Activated CD4-positive, alpha-beta T cell treated with anti-CD3 and anti-CD28 coated beads, Interleukin-2, amount 10 ng/mL, durations not matched to agents 24 days and 14 days (primary cell): ENCODE measurements at regions not wholly inside any gene's neighbourhood (a gene's known extent, or its start where the extent isn't known, plus 50 kb on each side); places are given as distances from the start of the nearest gene placed in this dataset.
"Not testable (repeated sequence)": the region's sequence is repeated elsewhere in the genome, so short reads cannot be mapped to it uniquely, and the experiment has no call there.

Experiments used
- DNase-seq: peaks from one replicate; pipeline ENCODE4 v3.0.0; 2022
- H3K27ac Mint-ChIP-seq: one replicate; pipeline ENCODE4 v1.8.0; 2022; ENCODE audit warnings: mild to moderate bottlenecking, mixed read lengths
- H3K27me3 Mint-ChIP-seq: one replicate; pipeline ENCODE4 v1.8.0; 2022; ENCODE audit warnings: mixed read lengths
- H3K36me3 Mint-ChIP-seq: one replicate; pipeline ENCODE4 v1.8.0; 2022; ENCODE audit warnings: low read depth, mild to moderate bottlenecking, mixed read lengths
- H3K4me1 Mint-ChIP-seq: one replicate; pipeline ENCODE4 v1.8.0; 2021; ENCODE audit warnings: mixed read lengths
- H3K4me3 Mint-ChIP-seq: one replicate; pipeline ENCODE4 v1.8.0; 2022; ENCODE audit warnings: mild to moderate bottlenecking, moderate library complexity, mixed read lengths
- H3K9me3 Mint-ChIP-seq: one replicate; pipeline ENCODE4 v1.8.0; 2021; ENCODE audit warnings: mixed read lengths
- intact Hi-C: fragments of 100-400 bp; cut with micrococcal nuclease; formaldehyde crosslinking; loops from one replicate; pipeline ENCODE4 v1.15.1; 2023

GRCh38 chr17:51398687-51399086, 138.3 kb downstream of the UTP18 start:
- H3K27me3 Mint-ChIP-seq, result peaks cover 2% of the 10 kb centered on the region
- DNase-seq, result no peak
- H3K27ac Mint-ChIP-seq, result no peak overlapping the region
- no peaks in the 10 kb centered on the region for H3K4me1 Mint-ChIP-seq
- no peaks in the 10 kb centered on the region for H3K36me3 Mint-ChIP-seq
- intact Hi-C loops, result no loop called here
- no peak overlapping the region for H3K4me3 Mint-ChIP-seq
- H3K9me3 Mint-ChIP-seq, result no peaks in the 10 kb centered on the region

GRCh38 chr17:51401279-51401678, 140.9 kb downstream of the UTP18 start:
- Mint-ChIP-seq H3K36me3 (no peaks in the 10 kb centered on the region), H3K27me3 (no peaks in the 10 kb centered on the region), H3K9me3 (no peaks in the 10 kb centered on the region), H3K27ac (no peak overlapping the region), H3K4me1 (no peaks in the 10 kb centered on the region), H3K4me3 (no peak overlapping the region)
- intact Hi-C loops, result no loop called here
- DNase-seq, result no peak

DNA sequence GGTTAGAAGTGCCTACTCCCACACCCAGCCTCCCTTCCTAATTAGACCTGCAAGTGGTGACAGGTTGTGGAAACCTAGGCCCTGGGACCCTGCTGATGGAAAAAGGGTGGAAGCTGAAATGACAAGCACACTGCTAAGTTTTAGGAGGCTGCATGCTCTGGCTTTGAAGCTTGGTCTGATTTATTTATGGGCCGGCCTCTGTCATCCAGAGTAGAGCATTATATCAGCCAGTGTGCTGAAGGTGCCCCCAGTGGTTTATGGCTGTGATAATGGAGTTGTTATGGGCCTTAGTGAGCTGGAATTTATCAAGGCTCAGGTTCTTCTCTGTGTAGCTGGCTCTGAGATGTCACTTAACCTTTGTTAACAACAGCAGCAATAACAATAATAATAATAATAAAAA, 142.6 kb downstream of the UTP18 start:
- Mint-ChIP-seq H3K9me3 (no peaks in the 10 kb centered on the region), H3K4me1 (no peaks in the 10 kb centered on the region), H3K36me3 (no peaks in the 10 kb centered on the region), H3K27ac (no peak overlapping the region), H3K27me3 (no peaks in the 10 kb centered on the region), H3K4me3 (no peak overlapping the region)
- DNase-seq, result no peak
- intact Hi-C loops, result no loop called here

DNA sequence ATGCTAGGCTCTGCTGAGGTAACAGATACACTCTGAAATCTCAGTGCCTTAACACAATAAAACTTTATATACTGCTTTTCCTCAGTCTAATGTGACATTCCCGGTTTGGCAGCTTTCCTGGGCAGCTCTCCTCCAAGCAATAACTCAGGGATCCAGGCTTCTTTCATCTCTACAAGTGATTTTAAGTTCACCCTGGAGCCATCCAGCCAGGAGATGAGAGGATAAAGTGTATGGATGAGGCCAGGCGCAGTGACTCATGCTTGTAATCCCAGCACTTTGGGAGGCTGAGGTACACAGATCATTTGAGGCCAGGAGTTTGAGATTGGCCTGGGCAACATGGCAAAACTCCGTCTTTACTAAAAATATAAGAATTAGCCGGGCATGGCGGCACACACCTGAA, 147.2 kb downstream of the UTP18 start:
- Mint-ChIP-seq H3K4me3 (no peak overlapping the region), H3K27ac (no peak overlapping the region), H3K36me3 (no peaks in the 10 kb centered on the region), H3K9me3 (peaks cover 7% of the 10 kb centered on the region), H3K27me3 (peaks cover 14% of the 10 kb centered on the region), H3K4me1 (no peaks in the 10 kb centered on the region)
- no peak for DNase-seq
- intact Hi-C loops, result no loop called here

DNA sequence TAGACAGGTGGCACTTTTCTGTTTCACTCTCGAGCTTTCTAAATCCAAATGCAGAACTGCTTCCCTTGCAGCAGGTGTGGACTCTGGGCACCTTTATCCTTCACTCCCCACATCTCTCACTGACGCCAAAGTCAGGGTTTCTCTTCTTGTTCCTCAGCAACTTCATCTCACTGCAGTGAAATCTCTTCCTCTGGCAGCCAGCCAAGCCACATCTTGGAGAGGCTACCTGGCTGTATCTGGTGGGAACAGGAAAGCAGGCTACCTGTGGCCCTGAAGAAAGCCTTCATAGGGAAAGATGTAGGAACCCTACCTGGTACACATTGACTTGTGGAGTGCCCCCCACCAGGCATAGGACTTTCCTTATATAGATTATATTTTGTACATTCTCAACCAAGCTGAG, 159.1 kb downstream of the UTP18 start:
- no peak overlapping the region for H3K4me3 Mint-ChIP-seq
- H3K36me3 Mint-ChIP-seq, result no peaks in the 10 kb centered on the region
- peaks cover 11% of the 10 kb centered on the region for H3K27me3 Mint-ChIP-seq
- no peaks in the 10 kb centered on the region for H3K9me3 Mint-ChIP-seq
- H3K4me1 Mint-ChIP-seq, result peaks cover 9% of the 10 kb centered on the region
- H3K27ac Mint-ChIP-seq, result no peak overlapping the region
- DNase-seq, result no peak
- intact Hi-C loops, result no loop called here

- peaks cover 11% of the 10 kb centered on the region for H3K27me3 Mint-ChIP-seq
- H3K27ac Mint-ChIP-seq, result no peak overlapping the region
- H3K4me1 Mint-ChIP-seq, result peaks cover 14% of the 10 kb centered on the region
- no peak for DNase-seq
- H3K9me3 Mint-ChIP-seq, result peaks cover under 1% of the 10 kb centered on the region
- no peaks in the 10 kb centered on the region for H3K36me3 Mint-ChIP-seq
- H3K4me3 Mint-ChIP-seq, result no peak overlapping the region
- intact Hi-C loops, result no loop called here
Observed at GRCh38 chr17:51421525-51421924, 161.2 kb downstream of the UTP18 start.

DNA sequence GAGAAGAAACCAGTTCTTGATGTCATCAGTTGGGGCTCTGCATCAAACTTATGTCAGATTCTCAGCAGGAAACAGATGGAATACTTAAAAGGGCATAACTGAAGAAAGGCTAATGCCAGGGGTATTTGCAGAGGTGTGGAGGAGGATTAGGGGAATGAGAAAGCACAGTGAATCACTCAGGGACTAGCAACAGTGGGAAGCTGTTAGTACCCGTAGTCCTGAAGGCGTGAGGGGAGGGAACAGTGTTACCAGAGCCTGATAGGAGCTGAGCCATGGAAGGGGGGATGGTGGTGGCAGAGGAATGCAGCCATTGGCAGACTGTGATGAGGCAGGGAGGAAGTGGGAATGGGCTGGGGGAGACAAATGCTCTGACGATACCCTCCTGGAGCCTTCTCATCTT, 162.3 kb downstream of the UTP18 start:
- H3K4me1 Mint-ChIP-seq, result peaks cover 22% of the 10 kb centered on the region
- H3K4me3 Mint-ChIP-seq, result no peak overlapping the region
- H3K9me3 Mint-ChIP-seq, result peaks cover 4% of the 10 kb centered on the region
- intact Hi-C loops, result no loop called here
- no peak for DNase-seq
- H3K36me3 Mint-ChIP-seq, result no peaks in the 10 kb centered on the region
- no peak overlapping the region for H3K27ac Mint-ChIP-seq
- peaks cover 6% of the 10 kb centered on the region for H3K27me3 Mint-ChIP-seq

DNA sequence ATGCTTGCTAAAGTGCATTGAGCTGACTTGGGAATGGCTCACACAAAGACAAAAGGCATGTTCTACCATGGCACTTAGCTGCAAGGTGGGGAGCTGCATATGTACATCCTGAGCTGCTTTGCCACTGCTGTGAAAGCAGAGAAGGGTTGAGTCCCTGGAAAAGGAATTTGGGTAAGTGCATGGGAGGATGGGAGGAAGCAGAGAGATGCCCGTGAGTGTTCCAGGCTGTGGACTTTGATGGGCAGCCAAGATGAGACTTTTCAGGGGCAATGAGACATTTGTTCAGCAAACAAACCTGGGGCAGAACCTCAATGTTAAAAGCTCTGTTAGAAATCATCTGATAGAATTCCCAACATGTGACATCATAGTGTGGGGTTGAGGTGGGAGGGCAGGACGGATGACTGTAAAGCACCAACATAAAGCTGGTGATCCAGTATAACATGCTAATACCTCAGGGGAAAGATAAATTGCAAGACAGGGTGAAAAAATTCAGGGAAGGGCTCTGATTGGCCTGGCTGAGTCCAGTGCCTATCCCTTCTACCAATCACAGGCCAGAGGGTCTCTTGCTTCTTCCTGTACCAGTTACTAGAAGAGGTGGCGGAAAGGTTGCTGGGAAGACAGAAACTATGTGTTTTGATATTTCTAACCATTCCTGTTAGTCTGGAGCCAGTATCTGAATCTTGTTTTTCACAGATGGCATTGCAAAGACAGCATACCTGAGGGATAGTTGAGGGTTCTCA, 163.2 kb downstream of the UTP18 start:
- no peak overlapping the region for H3K4me3 Mint-ChIP-seq
- peaks cover 2% of the 10 kb centered on the region for H3K27me3 Mint-ChIP-seq
- intact Hi-C loops, result no loop called here

GRCh38 chr17:51425773-51426172, 165.4 kb downstream of the UTP18 start:
- no peaks in the 10 kb centered on the region for H3K27me3 Mint-ChIP-seq
- H3K4me1 Mint-ChIP-seq, result peaks cover 45% of the 10 kb centered on the region
- H3K27ac Mint-ChIP-seq, result no peak overlapping the region
- H3K9me3 Mint-ChIP-seq, result peaks cover 4% of the 10 kb centered on the region
- DNase-seq, result no peak
- H3K36me3 Mint-ChIP-seq, result peaks cover 4% of the 10 kb centered on the region
- intact Hi-C loops, result no loop called here
- no peak overlapping the region for H3K4me3 Mint-ChIP-seq

More for the DNA sequence above, 163.2 kb downstream of the UTP18 start:
- H3K36me3 Mint-ChIP-seq, result no peaks in the 10 kb centered on the region
- peaks cover 4% of the 10 kb centered on the region for H3K9me3 Mint-ChIP-seq
- peaks cover 28% of the 10 kb centered on the region for H3K4me1 Mint-ChIP-seq
- no peak overlapping the region for H3K27ac Mint-ChIP-seq
- no peak for DNase-seq

DNA sequence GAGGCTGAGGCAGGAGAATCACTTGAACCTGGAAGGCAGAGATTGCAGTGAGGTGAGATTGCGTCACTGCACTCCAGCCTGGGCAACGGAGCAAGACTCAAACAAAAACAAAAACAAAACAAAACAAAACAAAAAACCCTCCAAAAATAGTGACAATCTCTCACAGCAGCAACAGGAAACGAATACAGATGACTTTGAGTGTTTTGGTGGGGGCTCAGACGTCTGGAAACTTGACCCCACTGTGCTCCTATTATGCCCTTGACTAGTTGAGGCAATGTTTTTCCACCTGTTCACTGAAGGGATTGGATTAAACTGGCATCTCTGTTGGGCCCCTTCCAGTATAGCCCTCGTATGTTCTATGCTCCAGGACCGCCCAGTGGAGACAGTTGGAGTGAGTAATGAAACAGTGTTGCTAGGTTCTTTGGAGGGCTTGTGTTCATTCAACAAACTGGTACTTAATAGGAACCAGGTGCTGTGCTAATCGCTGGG, 167.0 kb downstream of the UTP18 start:
- peak; percentile 84 for DNase-seq
- Mint-ChIP-seq H3K36me3 (peaks cover 4% of the 10 kb centered on the region), H3K27ac (peak overlapping the region; percentile 90), H3K4me1 (peaks cover 47% of the 10 kb centered on the region), H3K4me3 (peak overlapping the region; percentile 67), H3K9me3 (peaks cover 4% of the 10 kb centered on the region), H3K27me3 (no peaks in the 10 kb centered on the region)
- intact Hi-C loops, result no loop called here

DNA sequence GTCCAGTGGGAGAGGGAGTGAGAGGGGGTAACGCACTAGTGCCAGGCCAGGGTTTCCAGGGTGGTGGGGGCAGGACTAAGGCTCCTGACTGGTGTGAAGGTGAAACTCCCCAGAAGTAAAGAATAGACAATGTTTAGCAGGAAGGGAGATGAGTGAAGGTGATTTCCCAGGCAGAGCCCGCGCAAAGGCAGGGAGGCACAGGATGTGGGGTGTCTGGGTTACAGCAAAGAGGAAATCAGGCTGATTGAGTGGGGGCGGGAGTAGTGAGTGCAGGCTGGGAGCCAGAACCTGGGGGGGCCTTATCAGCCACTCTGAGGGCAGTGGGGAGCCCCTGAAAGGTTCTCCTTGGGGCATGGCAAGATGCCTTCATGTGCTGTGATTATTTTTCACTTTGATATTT, 167.5 kb downstream of the UTP18 start:
- Mint-ChIP-seq H3K9me3 (peaks cover 4% of the 10 kb centered on the region), H3K4me3 (peak overlapping the region; percentile 67), H3K27me3 (no peaks in the 10 kb centered on the region), H3K4me1 (peaks cover 47% of the 10 kb centered on the region), H3K36me3 (peaks cover 4% of the 10 kb centered on the region), H3K27ac (peak overlapping the region; percentile 90)
- intact Hi-C loops, result no loop called here
- peak; percentile 93 for DNase-seq

GRCh38 chr17:51428668-51429495, 168.5 kb downstream of the UTP18 start:
- Mint-ChIP-seq H3K4me1 (peaks cover 47% of the 10 kb centered on the region), H3K27ac (peak overlapping the region; percentile 72), H3K36me3 (peaks cover 4% of the 10 kb centered on the region), H3K27me3 (no peaks in the 10 kb centered on the region), H3K9me3 (peaks cover 4% of the 10 kb centered on the region), H3K4me3 (no peak overlapping the region)
- intact Hi-C loops, result no loop called here
- DNase-seq, result peak; percentile 66

- H3K9me3 Mint-ChIP-seq, intact Hi-C loops, H3K36me3 Mint-ChIP-seq, H3K27me3 Mint-ChIP-seq: not testable (repeated sequence)
- DNase-seq, result peak; percentile 74
- Mint-ChIP-seq H3K27ac (peak overlapping the region; percentile 78), H3K4me1 (peaks cover 55% of the 10 kb centered on the region), H3K4me3 (peak overlapping the region; percentile 36)
Observed at GRCh38 chr17:51429938-51430337, 169.6 kb downstream of the UTP18 start.

DNA sequence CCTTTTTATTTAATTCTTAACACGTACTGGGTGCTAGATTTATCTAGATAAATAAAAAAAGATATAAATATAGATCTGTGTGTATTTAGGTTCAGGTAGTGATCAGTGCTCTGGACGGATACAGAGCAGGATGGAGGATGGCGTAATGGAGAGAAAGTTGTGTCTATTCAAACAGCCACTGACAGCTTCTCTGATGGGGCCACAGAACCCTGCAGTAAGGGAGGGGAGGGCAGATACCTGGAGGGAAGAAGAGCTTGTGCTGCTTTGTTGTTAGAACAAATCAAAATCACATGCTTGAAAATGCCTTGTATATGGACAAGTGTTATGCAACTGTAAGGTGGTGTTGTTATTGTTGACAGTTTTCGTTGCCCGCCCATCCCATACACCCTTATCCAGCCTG, 170.2 kb downstream of the UTP18 start:
- Mint-ChIP-seq H3K27me3 (no peaks in the 10 kb centered on the region), H3K9me3 (peaks cover 4% of the 10 kb centered on the region), H3K4me1 (peaks cover 61% of the 10 kb centered on the region), H3K4me3 (no peak overlapping the region), H3K27ac (no peak overlapping the region), H3K36me3 (peaks cover 4% of the 10 kb centered on the region)
- no peak for DNase-seq
- intact Hi-C loops, result no loop called here
